ENCODE measurements at regions not wholly inside any gene's neighbourhood (a gene's known extent, or its start where the extent isn't known, plus 50 kb on each side); places are given as distances from the start of the nearest gene placed in this dataset.
"Not testable (repeated sequence)": the region's sequence is repeated elsewhere in the genome, so short reads cannot be mapped to it uniquely, and the experiment has no call there.

- no peak for TF ChIP-seq CTCF (IDR thresholded peaks at IDR 0.05; ENCODE audit: low read depth, low read length)
- no peak for DNase-seq (ENCODE audit: extremely low read depth, low read depth)
Observed at GRCh38 chr1:99553301-99553700, 92.6 kb upstream of the PALMD start.

GRCh38 chr1:99553819-99554218, 92.1 kb upstream of the PALMD start:
- DNase-seq (ENCODE audit: extremely low read depth, low read depth), result not testable (repeated sequence)

- TF ChIP-seq CTCF (IDR thresholded peaks at IDR 0.05; ENCODE audit: low read depth, low read length), result no peak
- no peak for DNase-seq (ENCODE audit: extremely low read depth, low read depth)
Observed at GRCh38 chr1:99554727-99555126, 91.2 kb upstream of the PALMD start.

GRCh38 chr1:99557546-99558202, 88.2 kb upstream of the PALMD start:
- no peak for DNase-seq (ENCODE audit: extremely low read depth, low read depth)
- TF ChIP-seq CTCF (IDR thresholded peaks at IDR 0.05; ENCODE audit: low read depth, low read length), result no peak

- no peak for TF ChIP-seq CTCF (IDR thresholded peaks at IDR 0.05; ENCODE audit: low read depth, low read length)
- DNase-seq (ENCODE audit: extremely low read depth, low read depth), result no peak
Observed at GRCh38 chr1:99559166-99559565, 86.7 kb upstream of the PALMD start.

- no peak for TF ChIP-seq CTCF (IDR thresholded peaks at IDR 0.05; ENCODE audit: low read depth, low read length)
- no peak for DNase-seq (ENCODE audit: extremely low read depth, low read depth)
Observed at GRCh38 chr1:99560207-99561040, 85.5 kb upstream of the PALMD start.

- no peak for DNase-seq (ENCODE audit: extremely low read depth, low read depth)
- no peak for TF ChIP-seq CTCF (IDR thresholded peaks at IDR 0.05; ENCODE audit: low read depth, low read length)
Observed at GRCh38 chr1:99561952-99562351, 84.0 kb upstream of the PALMD start.
